ENCODE measurements at regions not wholly inside any gene's neighbourhood (a gene's known extent, or its start where the extent isn't known, plus 50 kb on each side); places are given as distances from the start of the nearest gene placed in this dataset.

DNA sequence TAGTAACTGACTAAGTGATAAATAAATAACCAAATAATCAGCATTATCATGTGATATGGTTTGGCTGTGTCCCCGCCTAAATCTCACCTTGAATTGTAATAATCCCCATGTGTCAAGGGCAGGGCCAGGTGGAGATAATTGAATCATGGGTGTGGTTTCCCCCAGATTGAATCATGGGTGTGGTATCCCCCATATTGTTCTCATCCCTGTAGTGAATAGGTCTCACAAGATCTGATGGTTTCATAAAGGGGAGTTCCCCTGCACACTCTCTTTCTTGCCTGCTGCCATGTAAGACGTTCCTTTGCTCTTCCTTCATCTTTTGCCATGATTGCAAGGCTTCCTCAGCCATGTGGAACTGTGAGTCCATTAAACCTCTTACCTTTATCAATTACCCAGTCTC is 72.1 kb upstream of the NRP1 start:
- TF ChIP-seq, protein P1, sequence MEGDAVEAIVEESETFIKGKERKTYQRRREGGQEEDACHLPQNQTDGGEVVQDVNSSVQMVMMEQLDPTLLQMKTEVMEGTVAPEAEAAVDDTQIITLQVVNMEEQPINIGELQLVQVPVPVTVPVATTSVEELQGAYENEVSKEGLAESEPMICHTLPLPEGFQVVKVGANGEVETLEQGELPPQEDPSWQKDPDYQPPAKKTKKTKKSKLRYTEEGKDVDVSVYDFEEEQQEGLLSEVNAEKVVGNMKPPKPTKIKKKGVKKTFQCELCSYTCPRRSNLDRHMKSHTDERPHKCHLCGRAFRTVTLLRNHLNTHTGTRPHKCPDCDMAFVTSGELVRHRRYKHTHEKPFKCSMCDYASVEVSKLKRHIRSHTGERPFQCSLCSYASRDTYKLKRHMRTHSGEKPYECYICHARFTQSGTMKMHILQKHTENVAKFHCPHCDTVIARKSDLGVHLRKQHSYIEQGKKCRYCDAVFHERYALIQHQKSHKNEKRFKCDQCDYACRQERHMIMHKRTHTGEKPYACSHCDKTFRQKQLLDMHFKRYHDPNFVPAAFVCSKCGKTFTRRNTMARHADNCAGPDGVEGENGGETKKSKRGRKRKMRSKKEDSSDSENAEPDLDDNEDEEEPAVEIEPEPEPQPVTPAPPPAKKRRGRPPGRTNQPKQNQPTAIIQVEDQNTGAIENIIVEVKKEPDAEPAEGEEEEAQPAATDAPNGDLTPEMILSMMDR (IDR thresholded peaks at IDR 0.05): no peak
- no peak for TF ChIP-seq POLR2A (IDR thresholded peaks at IDR 0.05)
